PC-9 (cell line): ENCODE measurements at regions not wholly inside any gene's neighbourhood (a gene's known extent, or its start where the extent isn't known, plus 50 kb on each side); places are given as distances from the start of the nearest gene placed in this dataset.
A peak's percentile ranks its signal among the peaks of the same experiment; 100 is the strongest.

Experiments
- BruUV-seq: library from RNA; stranded (reverse); fragments of 400-500 nt; replicated peaks from 2 replicates; lab custom pipeline; 2021; lab: Mats Ljungman, UMichigan
- CTCF ChIA-PET: fragments of 300-600 bp; sonication (Branson Sonifier 250); formaldehyde crosslinking; loops from one replicate; lab custom pipeline; 2022; ENCODE audit warnings: antibody characterized with exemption; lab: Charles Lee
- POLR2A ChIA-PET: fragments of 300-600 bp; sonication (Branson Sonifier 250); formaldehyde crosslinking; loops from one replicate; lab custom pipeline; 2022; ENCODE audit warnings: antibody characterized with exemption; ENCODE audit not compliant: unreplicated experiment; lab: Charles Lee
- DNase-seq, 2 experiments: peaks; one replicate each; pipeline versions ENCODE4 v3.0.0 to v3.0.0-alpha.2; 2015 to 2022; ENCODE audit warnings: mixed read lengths in 1 of 2
- H2AFZ ChIP-seq: fragments of 200-600 bp; sonication (generic); 2 replicates; pipeline ENCODE4 v1.8.1; 2017; ENCODE audit warnings: antibody characterized with exemption
- H3F3A ChIP-seq: fragments of 200-600 bp; sonication (generic); 2 replicates; pipeline ENCODE4 v1.8.1; 2017; ENCODE audit warnings: antibody characterized with exemption, mild to moderate bottlenecking, low read depth; ENCODE audit not compliant: insufficient read depth
- H3K27ac ChIP-seq: fragments of 200-600 bp; sonication (generic); 2 replicates; pipeline ENCODE4 v1.6.1; 2016; ENCODE audit warnings: mixed run types
- H3K27me3 ChIP-seq: fragments of 200-600 bp; sonication (generic); 2 replicates; pipeline ENCODE4 v1.6.1; 2016; ENCODE audit warnings: low read depth, mixed run types; ENCODE audit not compliant: insufficient read depth
- H3K36me3 ChIP-seq: fragments of 200-600 bp; sonication (generic); 2 replicates; pipeline ENCODE4 v1.6.1; 2016; ENCODE audit warnings: low read depth, mixed run types
- H3K4me1 ChIP-seq: fragments of 200-600 bp; sonication (generic); replicated peaks from 2 replicates; pipeline ENCODE4 v1.6.1; 2016; ENCODE audit warnings: mixed run types; ENCODE audit not compliant: insufficient read depth
- H3K4me2 ChIP-seq: fragments of 200-600 bp; sonication (generic); 2 replicates; pipeline ENCODE4 v1.6.1; 2017; ENCODE audit warnings: mixed run types
- H3K4me3 ChIP-seq: fragments of 200-600 bp; sonication (generic); 2 replicates; pipeline ENCODE4 v1.6.1; 2016; ENCODE audit warnings: mixed run types
- H3K79me2 ChIP-seq: fragments of 200-600 bp; sonication (generic); 2 replicates; pipeline ENCODE4 v1.6.1; 2017; ENCODE audit warnings: low read depth, mixed run types
- H3K9me2 ChIP-seq: fragments of 200-600 bp; sonication (generic); 2 replicates; pipeline ENCODE4 v1.8.1; 2017; ENCODE audit warnings: mild to moderate bottlenecking; ENCODE audit not compliant: insufficient read depth
- H3K9me3 ChIP-seq: fragments of 200-600 bp; sonication (generic); 2 replicates; pipeline ENCODE4 v1.8.1; 2016; ENCODE audit warnings: low read depth; ENCODE audit not compliant: insufficient read depth
- H4K20me1 ChIP-seq: fragments of 200-600 bp; sonication (generic); 2 replicates; pipeline ENCODE4 v1.8.1; 2017; ENCODE audit not compliant: insufficient read depth
- CTCF ChIP-seq: fragments of 200-600 bp; sonication (generic); conservative IDR thresholded peaks from 2 replicates; pipeline ENCODE4 v1.6.1; 2017; ENCODE audit warnings: mixed run types, antibody characterized with exemption, mild to moderate bottlenecking, moderate library complexity
- EZH2 ChIP-seq: fragments of 200-600 bp; sonication (generic); IDR thresholded peaks from 2 replicates; pipeline ENCODE4 v1.8.0; 2017; ENCODE audit warnings: antibody characterized with exemption, low read depth
- intact Hi-C: fragments of 100-400 bp; cut with micrococcal nuclease; formaldehyde crosslinking; loops from one replicate; pipeline ENCODE4 v1.10.0; 2022; ENCODE audit not compliant: unreplicated experiment

- no peaks in the 10 kb centered on the region for H3K27me3 ChIP-seq
- intact Hi-C loops = no loop called here
- no peaks in the 10 kb centered on the region for H3K9me2 ChIP-seq
- no peaks in the 10 kb centered on the region for H4K20me1 ChIP-seq
- no TSS peak for BruUV-seq
- H3K27ac ChIP-seq = no peak overlapping the region
- no peaks in the 10 kb centered on the region for H3K4me1 ChIP-seq
- H3F3A ChIP-seq = no peaks in the 10 kb centered on the region
- ChIA-PET CTCF (no interaction called here), POLR2A (no interaction called here)
- no peak for DNase-seq
- H3K9me3 ChIP-seq = no peaks in the 10 kb centered on the region
- TF ChIP-seq EZH2 = no peak
- H3K36me3 ChIP-seq = no peaks in the 10 kb centered on the region
- H2AFZ ChIP-seq = no peak overlapping the region
- H3K4me2 ChIP-seq = no peak overlapping the region
- no peak overlapping the region for H3K4me3 ChIP-seq
- no peaks in the 10 kb centered on the region for H3K79me2 ChIP-seq
Observed at GRCh38 chr12:13870255-13870654, 111.1 kb downstream of the GRIN2B start.

GRCh38 chr12:13864081-13864673 is 117.2 kb downstream of the GRIN2B start:
- ChIA-PET POLR2A (no interaction called here), CTCF (interaction anchor here (0.8 to 1.1 kb wide), 2 partner anchors 15 to 586 kb away, joined by 3 read pairs; no protein-coding TSS in a partner anchor)
- intact Hi-C loops = loop anchor here (5.0 kb wide), 1 partner anchor 303 kb away; no protein-coding TSS in a partner anchor
- H3K79me2 ChIP-seq = no peaks in the 10 kb centered on the region
- H3K36me3 ChIP-seq = no peaks in the 10 kb centered on the region
- H3K4me3 ChIP-seq = no peak overlapping the region
- no peak overlapping the region for H2AFZ ChIP-seq
- H3K4me2 ChIP-seq = no peak overlapping the region
- H4K20me1 ChIP-seq = no peaks in the 10 kb centered on the region
- H3K9me3 ChIP-seq = no peaks in the 10 kb centered on the region
- peaks cover 7% of the 10 kb centered on the region; the same call in 1 of the 2 replicates for H3K27me3 ChIP-seq
- no TSS peak for BruUV-seq
- no peaks in the 10 kb centered on the region for H3K4me1 ChIP-seq
- no peaks in the 10 kb centered on the region for H3F3A ChIP-seq
- DNase-seq = peak; percentile 48 to 54
- peak; percentile 94 for TF ChIP-seq CTCF
- TF ChIP-seq EZH2 = no peak
- no peak overlapping the region for H3K27ac ChIP-seq
- no peaks in the 10 kb centered on the region for H3K9me2 ChIP-seq

- Histone ChIP-seq H3K27me3 (0 out of 2 replicates have a peak, but pooled peaks cover 2% of the 10 kb centered on the region), H3K4me2 (no peak overlapping the region), H3K79me2 (no peaks in the 10 kb centered on the region), H4K20me1 (no peaks in the 10 kb centered on the region), H3K27ac (no peak overlapping the region), H3F3A (no peaks in the 10 kb centered on the region), H3K9me3 (no peaks in the 10 kb centered on the region), H3K4me1 (no peaks in the 10 kb centered on the region), H3K36me3 (no peaks in the 10 kb centered on the region), H3K9me2 (no peaks in the 10 kb centered on the region), H3K4me3 (no peak overlapping the region), H2AFZ (no peak overlapping the region)
- no peak for DNase-seq
- BruUV-seq = no TSS peak
- TF ChIP-seq CTCF = no peak
- TF ChIP-seq EZH2 = no peak
- POLR2A ChIA-PET = no interaction called here
- intact Hi-C loops = no loop called here
- CTCF ChIA-PET = no interaction called here
Observed at GRCh38 chr12:13857750-13858149, 123.7 kb downstream of the GRIN2B start.

GRCh38 chr12:13853471-13853870 is 127.9 kb downstream of the GRIN2B start:
- Histone ChIP-seq H3K9me3 (no peaks in the 10 kb centered on the region), H3K36me3 (no peaks in the 10 kb centered on the region), H3K27ac (no peak overlapping the region), H3F3A (no peaks in the 10 kb centered on the region), H2AFZ (no peak overlapping the region), H4K20me1 (no peaks in the 10 kb centered on the region), H3K79me2 (no peaks in the 10 kb centered on the region), H3K27me3 (peaks cover 18% of the 10 kb centered on the region), H3K9me2 (no peaks in the 10 kb centered on the region), H3K4me2 (no peak overlapping the region), H3K4me1 (no peaks in the 10 kb centered on the region), H3K4me3 (no peak overlapping the region)
- ChIA-PET POLR2A (no interaction called here), CTCF (no interaction called here)
- no peak for DNase-seq
- no peak for TF ChIP-seq EZH2
- no peak for TF ChIP-seq CTCF
- BruUV-seq = no TSS peak
- intact Hi-C loops = no loop called here
